ENCODE measurements at regions not wholly inside any gene's neighbourhood (a gene's known extent, or its start where the extent isn't known, plus 50 kb on each side); places are given as distances from the start of the nearest gene placed in this dataset.
A peak's percentile ranks its signal among the peaks of the same experiment; 100 is the strongest.

DNA sequence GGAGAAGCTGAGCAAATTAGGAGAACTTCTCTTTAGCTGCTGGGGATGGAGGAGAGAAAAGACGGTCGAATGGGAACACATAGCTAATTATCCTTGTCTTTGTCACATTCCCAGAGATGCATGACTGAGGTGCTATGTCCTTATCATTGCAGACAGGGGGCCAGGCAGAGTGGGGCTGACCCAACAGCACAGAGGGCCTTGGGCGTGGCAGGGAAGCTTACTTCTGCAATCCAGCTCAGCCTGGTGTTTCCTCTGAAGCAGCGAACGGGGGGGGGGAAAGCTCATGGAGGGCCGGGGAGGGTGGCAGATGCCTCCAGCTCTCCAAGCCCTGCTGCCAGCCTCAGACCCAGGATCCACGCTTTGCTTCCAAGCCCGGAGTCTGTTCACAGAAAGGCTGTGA is 50.8 kb upstream of the HOPX start:
- peak overlapping the region in 1 of 2 donors; percentile 78 for H3K4me3 Mint-ChIP-seq
- intact Hi-C loops (cut with micrococcal nuclease), result no loop called here
- H3K9me3 Mint-ChIP-seq, result peaks cover 0 to 4% (median 0%) of the 10 kb centered on the region in 7 donors
- H3K4me3 ChIP-seq (replicated peaks in 1 of 3; ENCODE audit: low read depth in 2 of 3, low read length in 3 of 3), result peak overlapping the region in 1 of 3 experiments; percentile 21
- peak overlapping the region; percentile 52 for H3K4me2 ChIP-seq (replicated peaks; ENCODE audit: extremely low read depth, low read length, poor library complexity, severe bottlenecking)
- peaks cover 33% of the 10 kb centered on the region for H3K4me1 Mint-ChIP-seq
- H3K27ac Mint-ChIP-seq, result peak overlapping the region in 2 of 7 donors; percentile 3 to 42
- TF ChIP-seq, protein P1, sequence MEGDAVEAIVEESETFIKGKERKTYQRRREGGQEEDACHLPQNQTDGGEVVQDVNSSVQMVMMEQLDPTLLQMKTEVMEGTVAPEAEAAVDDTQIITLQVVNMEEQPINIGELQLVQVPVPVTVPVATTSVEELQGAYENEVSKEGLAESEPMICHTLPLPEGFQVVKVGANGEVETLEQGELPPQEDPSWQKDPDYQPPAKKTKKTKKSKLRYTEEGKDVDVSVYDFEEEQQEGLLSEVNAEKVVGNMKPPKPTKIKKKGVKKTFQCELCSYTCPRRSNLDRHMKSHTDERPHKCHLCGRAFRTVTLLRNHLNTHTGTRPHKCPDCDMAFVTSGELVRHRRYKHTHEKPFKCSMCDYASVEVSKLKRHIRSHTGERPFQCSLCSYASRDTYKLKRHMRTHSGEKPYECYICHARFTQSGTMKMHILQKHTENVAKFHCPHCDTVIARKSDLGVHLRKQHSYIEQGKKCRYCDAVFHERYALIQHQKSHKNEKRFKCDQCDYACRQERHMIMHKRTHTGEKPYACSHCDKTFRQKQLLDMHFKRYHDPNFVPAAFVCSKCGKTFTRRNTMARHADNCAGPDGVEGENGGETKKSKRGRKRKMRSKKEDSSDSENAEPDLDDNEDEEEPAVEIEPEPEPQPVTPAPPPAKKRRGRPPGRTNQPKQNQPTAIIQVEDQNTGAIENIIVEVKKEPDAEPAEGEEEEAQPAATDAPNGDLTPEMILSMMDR (IDR thresholded peaks at IDR 0.05), result no peak
- H3K9ac ChIP-seq (ENCODE audit: insufficient read depth, low read length, poor library complexity, severe bottlenecking), result no peak overlapping the region
- H3K27ac ChIP-seq (ENCODE audit: low read depth in 1 of 2, low read length in 2 of 2), result peak overlapping the region in 1 of 2 donors; percentile 42
- 7% methylated on average over 6 of the region's 8 CpGs for WGBS (ENCODE audit: insufficient coverage)
- H3K36me3 Mint-ChIP-seq, result no peaks in the 10 kb centered on the region
- H3K27me3 ChIP-seq (ENCODE audit: control insufficient read depth in 2 of 2, insufficient read depth in 2 of 2, low read length in 2 of 2), result no peaks in the 10 kb centered on the region
- peaks cover 17 to 34% of the 10 kb centered on the region in 2 donors for H3K4me1 ChIP-seq (ENCODE audit: control insufficient read depth in 1 of 2, insufficient read depth in 2 of 2, low read length in 2 of 2)
- no peaks in the 10 kb centered on the region for H3K79me2 ChIP-seq (ENCODE audit: insufficient read depth, low read length)
- H4K20me1 ChIP-seq (ENCODE audit: insufficient read depth, low read length), result no peaks in the 10 kb centered on the region
- no peaks in the 10 kb centered on the region for H3K9me3 ChIP-seq (replicated peaks in 1 of 2; ENCODE audit: control insufficient read depth in 1 of 2, insufficient read depth in 1 of 2, low read length in 2 of 2)
- no peaks in the 10 kb centered on the region for H3K36me3 ChIP-seq (replicated peaks in 1 of 2; ENCODE audit: control insufficient read depth in 1 of 2, insufficient read depth in 2 of 2, low read length in 2 of 2)
- peak overlapping the region; percentile 47 for H2AFZ ChIP-seq (ENCODE audit: insufficient read depth, low read depth, low read length, poor library complexity, severe bottlenecking)
- DNase-seq, result peak; percentile 58 to 67 (median 64)
- H3K27me3 Mint-ChIP-seq (ENCODE audit: low read depth in 3 of 3), result peaks cover 1 to 2% (median 2%) of the 10 kb centered on the region in 3 donors

All from CD14-positive monocyte (primary cell).